PC-3 (cell line): ENCODE measurements at regions not wholly inside any gene's neighbourhood (a gene's known extent, or its start where the extent isn't known, plus 50 kb on each side); places are given as distances from the start of the nearest gene placed in this dataset.

ENCODE experiments used
- CTCF ChIP-seq: fragments of 300-600 bp; sonication (generic); conservative IDR thresholded peaks from 2 replicates; pipeline ENCODE4 v1.5.1; 2017; ENCODE audit warnings: antibody characterized with exemption, low read depth, mild to moderate bottlenecking, low read length
- EZH2 ChIP-seq: fragments of 300-600 bp; sonication (generic); IDR thresholded peaks from one replicate; pipeline ENCODE4 v1.6.1; 2017; ENCODE audit warnings: antibody characterized with exemption, mild to moderate bottlenecking, low read length; ENCODE audit not compliant: unreplicated experiment

- TF ChIP-seq CTCF (peak; percentile 16; the same call in 1 of the 2 replicates), EZH2 (no peak)
Observed at GRCh38 chr2:58341047-58341446, 99.9 kb upstream of the FANCL start.
